Liver (tissue), 7 donors: ENCODE measurements at regions not wholly inside any gene's neighbourhood (a gene's known extent, or its start where the extent isn't known, plus 50 kb on each side); places are given as distances from the start of the nearest gene placed in this dataset.
A peak's percentile ranks its signal among the peaks of the same experiment; 100 is the strongest.
"Not testable (repeated sequence)": the region's sequence is repeated elsewhere in the genome, so short reads cannot be mapped to it uniquely, and the experiment has no call there.

Source experiments
- DNase-seq: peaks from one replicate; pipeline ENCODE4 v3.0.0-alpha.2; 2017; ENCODE audit warnings: low spot score
- H3K27ac ChIP-seq, 2 donors: one replicate each; pipeline ENCODE4 v1.7.0; 2013; ENCODE audit warnings: inconsistent platforms in 2 of 2, low read length in 2 of 2, control low read depth in 1 of 2, low read depth in 1 of 2, mild to moderate bottlenecking in 1 of 2
- H3K27me3 ChIP-seq, 4 donors: one replicate each; pipeline versions ENCODE4 v1.6.1 to v1.7.0; 2013; ENCODE audit warnings: low read length in 3 of 4, inconsistent platforms in 1 of 4, mild to moderate bottlenecking in 1 of 4, moderate library complexity in 1 of 4; ENCODE audit not compliant: control insufficient read depth in 4 of 4, insufficient read depth in 4 of 4
- H3K36me3 ChIP-seq, 4 donors: one replicate each; pipeline versions ENCODE4 v1.6.1 to v1.7.0; 2013; ENCODE audit warnings: low read length in 3 of 4, mild to moderate bottlenecking in 3 of 4, low read depth in 1 of 4, moderate library complexity in 1 of 4; ENCODE audit not compliant: control insufficient read depth in 4 of 4, insufficient read depth in 3 of 4
- H3K4me1 ChIP-seq, 4 donors: one replicate each; pipeline versions ENCODE4 v1.6.1 to v1.7.0; 2013; ENCODE audit warnings: low read length in 3 of 4, mild to moderate bottlenecking in 3 of 4, moderate library complexity in 1 of 4; ENCODE audit not compliant: control insufficient read depth in 4 of 4, insufficient read depth in 4 of 4
- H3K4me3 ChIP-seq, 3 donors: one replicate each; pipeline versions ENCODE4 v1.6.1 to v1.7.0; 2013; ENCODE audit warnings: low read length in 3 of 3, control low read depth in 1 of 3, low read depth in 1 of 3, mild to moderate bottlenecking in 1 of 3
- H3K9ac ChIP-seq, 2 donors: one replicate each; pipeline ENCODE4 v1.7.0; 2013; ENCODE audit warnings: low read length in 2 of 2, mild to moderate bottlenecking in 2 of 2, moderate library complexity in 2 of 2, control low read depth in 1 of 2, low read depth in 1 of 2
- H3K9me3 ChIP-seq, 4 donors: one replicate each; pipeline versions ENCODE4 v1.6.1 to v1.7.0; 2013; ENCODE audit warnings: low read length in 3 of 4; ENCODE audit not compliant: control insufficient read depth in 4 of 4
- EGR1 ChIP-seq, 2 donors: IDR thresholded peaks; 2 replicates each; pipeline ENCODE4 v1.6.1; 2016 to 2018; ENCODE audit warnings: antibody characterized with exemption in 2 of 2, low read depth in 2 of 2
- GABPA ChIP-seq, 2 donors: IDR thresholded peaks in 1 of 2; conservative IDR thresholded peaks in 1 of 2; 2 replicates each; pipeline ENCODE4 v1.6.1; 2016; ENCODE audit warnings: antibody characterized with exemption in 2 of 2, mild to moderate bottlenecking in 1 of 2, moderate library complexity in 1 of 2
- NR2F2 ChIP-seq: IDR thresholded peaks from 2 replicates; pipeline ENCODE4 v1.6.1; 2016; ENCODE audit warnings: antibody characterized with exemption
- RAD21 ChIP-seq, 2 donors: IDR thresholded peaks; 2 replicates each; pipeline ENCODE4 v1.6.1; 2016; ENCODE audit warnings: antibody characterized with exemption in 2 of 2, mild to moderate bottlenecking in 2 of 2
- RXRA ChIP-seq, 2 donors: IDR thresholded peaks; 2 replicates each; pipeline ENCODE4 v1.6.1; 2017 to 2018; ENCODE audit warnings: antibody characterized with exemption in 2 of 2, mild to moderate bottlenecking in 1 of 2
- SP1 ChIP-seq: IDR thresholded peaks from 2 replicates; pipeline ENCODE4 v1.6.1; 2018; ENCODE audit warnings: antibody characterized with exemption, mild to moderate bottlenecking
- WGBS: extraction: QIAGEN DNeasy Blood & Tissue Kit; methylation state at CpG from one replicate; pipeline ENCODE4 v1.1.7; 2013; 5-methylcytosine and 5-hydroxymethylcytosine counted together
- TF ChIP-seq, protein P1 (sequence below): IDR thresholded peaks from 2 replicates; pipeline ENCODE4 v1.6.1; 2016; ENCODE audit warnings: antibody characterized with exemption, mild to moderate bottlenecking
- TF ChIP-seq, protein P2 (sequence below): IDR thresholded peaks from 2 replicates; pipeline ENCODE4 v1.6.1; 2016; ENCODE audit warnings: antibody characterized with exemption
- TF ChIP-seq, protein P3 (sequence below): IDR thresholded peaks from 2 replicates; pipeline ENCODE4 v1.6.1; 2016; ENCODE audit warnings: antibody characterized with exemption
- donor health status: healthy.
- donor health status: healthy.
- donor health status: healthy.
- donor health status: healthy.

DNA sequence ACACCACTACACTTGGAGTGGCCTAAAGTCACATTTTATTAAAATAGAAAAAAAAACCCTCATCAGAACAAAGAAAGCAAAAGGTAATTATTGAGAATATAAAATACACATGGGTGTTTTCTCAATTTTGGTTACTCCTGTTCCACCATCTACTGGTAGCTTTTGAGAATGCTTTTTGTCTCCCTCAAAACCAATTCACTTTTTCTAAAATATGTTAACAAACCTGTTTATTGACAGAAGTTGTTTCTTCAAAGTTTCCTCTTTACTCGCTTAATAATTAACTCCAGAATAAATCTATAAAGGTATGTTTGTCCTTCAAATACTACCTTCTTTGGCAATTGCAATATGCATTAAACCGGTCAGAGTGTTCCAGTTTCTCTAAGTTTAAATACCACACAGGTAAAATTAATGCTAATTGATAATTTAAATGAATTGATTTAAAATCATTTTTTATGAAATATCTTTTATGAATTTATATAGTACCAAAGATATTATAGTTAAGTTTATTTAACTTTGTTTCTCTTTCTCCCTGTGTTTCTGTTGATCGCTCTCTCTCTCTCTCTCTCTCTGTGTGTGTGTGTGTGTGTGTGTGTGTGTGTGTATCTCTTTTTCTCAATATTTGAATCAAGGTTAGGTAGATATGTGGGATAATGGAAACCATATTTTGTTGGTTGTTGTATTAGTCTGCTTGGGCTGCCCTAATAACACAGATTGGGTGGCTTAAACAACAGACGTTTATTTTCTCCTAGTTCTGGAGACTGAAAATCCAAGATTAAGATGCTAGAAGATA is 487.4 kb downstream of the PRDM9 start (continued):
- TF ChIP-seq, protein P1, sequence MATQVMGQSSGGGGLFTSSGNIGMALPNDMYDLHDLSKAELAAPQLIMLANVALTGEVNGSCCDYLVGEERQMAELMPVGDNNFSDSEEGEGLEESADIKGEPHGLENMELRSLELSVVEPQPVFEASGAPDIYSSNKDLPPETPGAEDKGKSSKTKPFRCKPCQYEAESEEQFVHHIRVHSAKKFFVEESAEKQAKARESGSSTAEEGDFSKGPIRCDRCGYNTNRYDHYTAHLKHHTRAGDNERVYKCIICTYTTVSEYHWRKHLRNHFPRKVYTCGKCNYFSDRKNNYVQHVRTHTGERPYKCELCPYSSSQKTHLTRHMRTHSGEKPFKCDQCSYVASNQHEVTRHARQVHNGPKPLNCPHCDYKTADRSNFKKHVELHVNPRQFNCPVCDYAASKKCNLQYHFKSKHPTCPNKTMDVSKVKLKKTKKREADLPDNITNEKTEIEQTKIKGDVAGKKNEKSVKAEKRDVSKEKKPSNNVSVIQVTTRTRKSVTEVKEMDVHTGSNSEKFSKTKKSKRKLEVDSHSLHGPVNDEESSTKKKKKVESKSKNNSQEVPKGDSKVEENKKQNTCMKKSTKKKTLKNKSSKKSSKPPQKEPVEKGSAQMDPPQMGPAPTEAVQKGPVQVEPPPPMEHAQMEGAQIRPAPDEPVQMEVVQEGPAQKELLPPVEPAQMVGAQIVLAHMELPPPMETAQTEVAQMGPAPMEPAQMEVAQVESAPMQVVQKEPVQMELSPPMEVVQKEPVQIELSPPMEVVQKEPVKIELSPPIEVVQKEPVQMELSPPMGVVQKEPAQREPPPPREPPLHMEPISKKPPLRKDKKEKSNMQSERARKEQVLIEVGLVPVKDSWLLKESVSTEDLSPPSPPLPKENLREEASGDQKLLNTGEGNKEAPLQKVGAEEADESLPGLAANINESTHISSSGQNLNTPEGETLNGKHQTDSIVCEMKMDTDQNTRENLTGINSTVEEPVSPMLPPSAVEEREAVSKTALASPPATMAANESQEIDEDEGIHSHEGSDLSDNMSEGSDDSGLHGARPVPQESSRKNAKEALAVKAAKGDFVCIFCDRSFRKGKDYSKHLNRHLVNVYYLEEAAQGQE, result peak; percentile 30
- TF ChIP-seq RXRA (IDR thresholded peaks at IDR 0.05) (peak in 1 of 2 donors; percentile 32), SP1 (peak; percentile 45), RAD21 (IDR thresholded peaks at IDR 0.05) (peak; percentile 78 to 82)

DNA sequence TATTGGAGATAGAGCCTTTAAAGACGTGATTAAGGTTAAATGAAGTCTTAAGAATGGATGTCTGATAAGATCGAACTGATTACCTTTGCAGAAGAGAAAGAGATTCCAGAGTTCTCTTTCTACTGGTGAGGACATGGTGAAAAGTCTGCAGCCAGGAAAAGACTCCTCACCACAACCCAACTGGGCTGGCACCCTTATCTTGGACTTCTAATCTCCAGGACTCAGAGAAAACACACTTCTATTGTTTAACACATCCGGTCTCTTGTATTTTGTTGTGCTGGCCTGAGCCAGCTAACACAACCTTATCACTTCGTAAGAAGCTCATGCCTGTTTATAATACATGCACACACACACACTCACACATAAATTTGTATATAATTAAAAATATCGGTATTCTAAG is 489.1 kb downstream of the PRDM9 start:
- no peaks in the 10 kb centered on the region for H3K27me3 ChIP-seq
- H3K4me1 ChIP-seq, result peaks cover 0 to 5% (median 2%) of the 10 kb centered on the region in 4 donors
- no peak overlapping the region for H3K9ac ChIP-seq
- H3K9me3 ChIP-seq, result no peaks in the 10 kb centered on the region
- H3K4me3 ChIP-seq, result no peak overlapping the region
- no peaks in the 10 kb centered on the region for H3K36me3 ChIP-seq
- DNase-seq, result no peak
- H3K27ac ChIP-seq, result no peak overlapping the region
- TF ChIP-seq EGR1 (IDR thresholded peaks at IDR 0.05; ENCODE audit: low read depth in 2 of 2), result no peak
- TF ChIP-seq, protein P2, sequence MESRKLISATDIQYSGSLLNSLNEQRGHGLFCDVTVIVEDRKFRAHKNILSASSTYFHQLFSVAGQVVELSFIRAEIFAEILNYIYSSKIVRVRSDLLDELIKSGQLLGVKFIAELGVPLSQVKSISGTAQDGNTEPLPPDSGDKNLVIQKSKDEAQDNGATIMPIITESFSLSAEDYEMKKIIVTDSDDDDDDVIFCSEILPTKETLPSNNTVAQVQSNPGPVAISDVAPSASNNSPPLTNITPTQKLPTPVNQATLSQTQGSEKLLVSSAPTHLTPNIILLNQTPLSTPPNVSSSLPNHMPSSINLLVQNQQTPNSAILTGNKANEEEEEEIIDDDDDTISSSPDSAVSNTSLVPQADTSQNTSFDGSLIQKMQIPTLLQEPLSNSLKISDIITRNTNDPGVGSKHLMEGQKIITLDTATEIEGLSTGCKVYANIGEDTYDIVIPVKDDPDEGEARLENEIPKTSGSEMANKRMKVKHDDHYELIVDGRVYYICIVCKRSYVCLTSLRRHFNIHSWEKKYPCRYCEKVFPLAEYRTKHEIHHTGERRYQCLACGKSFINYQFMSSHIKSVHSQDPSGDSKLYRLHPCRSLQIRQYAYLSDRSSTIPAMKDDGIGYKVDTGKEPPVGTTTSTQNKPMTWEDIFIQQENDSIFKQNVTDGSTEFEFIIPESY, result no peak
- TF ChIP-seq, protein P1, result no peak
- TF ChIP-seq, protein P3, sequence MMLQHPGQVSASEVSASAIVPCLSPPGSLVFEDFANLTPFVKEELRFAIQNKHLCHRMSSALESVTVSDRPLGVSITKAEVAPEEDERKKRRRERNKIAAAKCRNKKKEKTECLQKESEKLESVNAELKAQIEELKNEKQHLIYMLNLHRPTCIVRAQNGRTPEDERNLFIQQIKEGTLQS, result no peak
- TF ChIP-seq NR2F2, result peak; percentile 34
- WGBS, result 71% methylated on average over 5 of the region's 5 CpGs

DNA sequence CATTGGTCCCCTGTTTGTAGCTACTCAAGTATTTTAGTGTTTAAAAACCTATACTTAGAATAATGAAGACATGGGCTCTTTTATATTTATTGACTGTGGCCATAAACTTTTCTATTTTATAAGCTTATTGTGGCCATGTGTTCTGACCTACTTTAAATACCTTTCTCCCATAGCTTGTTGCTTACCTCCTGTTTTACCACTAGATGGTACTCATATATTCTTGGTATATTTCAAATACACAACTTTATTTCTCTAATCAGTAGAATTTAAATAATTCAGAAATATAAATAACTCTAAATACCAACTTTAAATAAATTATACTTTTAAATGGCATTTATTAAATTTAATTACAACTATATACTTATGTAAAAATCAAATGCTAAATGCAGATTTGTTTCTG is 498.0 kb downstream of the PRDM9 start:
- H3K4me1 ChIP-seq, result peaks cover 0 to 2% (median 0%) of the 10 kb centered on the region in 4 donors
- no peak overlapping the region for H3K4me3 ChIP-seq
- TF ChIP-seq GABPA (IDR thresholded peaks at IDR 0.05 in 1 of 2, conservative IDR thresholded peaks at IDR 0.05 in 1 of 2) (no peak), RAD21 (IDR thresholded peaks at IDR 0.05) (peak; percentile 13 to 27)
- H3K9me3 ChIP-seq, result no peaks in the 10 kb centered on the region
- H3K9ac ChIP-seq, result no peak overlapping the region
- no peaks in the 10 kb centered on the region for H3K36me3 ChIP-seq
- H3K27me3 ChIP-seq, result no peaks in the 10 kb centered on the region
- H3K27ac ChIP-seq, result no peak overlapping the region
- no peak for DNase-seq

DNA sequence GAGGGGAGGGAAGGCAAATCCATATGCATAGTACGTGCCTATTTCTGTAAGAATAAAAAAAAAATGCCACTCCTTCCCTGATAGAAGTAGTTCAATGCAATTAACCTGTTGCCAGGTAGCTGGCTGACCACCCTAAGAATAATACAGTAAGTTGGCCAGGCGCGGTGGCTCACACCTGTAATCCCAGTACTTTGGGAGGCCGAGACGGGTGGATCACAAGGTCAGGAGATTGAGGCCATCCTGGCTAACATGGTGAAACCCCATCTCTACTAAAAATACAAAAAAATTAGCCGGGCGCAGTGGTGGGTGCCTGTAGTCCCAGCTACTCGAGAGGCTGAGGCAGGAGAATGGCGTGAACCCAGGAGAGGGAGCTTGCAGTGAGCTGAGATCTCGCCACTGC is 510.3 kb downstream of the PRDM9 start:
- not testable (repeated sequence) for H3K9me3 ChIP-seq, H3K36me3 ChIP-seq, H3K9ac ChIP-seq, H3K27ac ChIP-seq, H3K4me3 ChIP-seq, DNase-seq, H3K4me1 ChIP-seq, H3K27me3 ChIP-seq
- WGBS, result 89% methylated on average over 10 of the region's 10 CpGs
